HepG2 (cell line): ENCODE measurements at regions not wholly inside any gene's neighbourhood (a gene's known extent, or its start where the extent isn't known, plus 50 kb on each side); places are given as distances from the start of the nearest gene placed in this dataset.

Experiments used
- CBX1 ChIP-seq: IDR thresholded peaks from one replicate; pipeline ENCODE4 v1.6.1; 2016; ENCODE audit warnings: antibody characterized with exemption, low read depth
- CTCF ChIP-seq: sonication (generic); formaldehyde crosslinking; IDR thresholded peaks from 2 replicates; pipeline ENCODE4 v1.5.0; 2020; ENCODE audit warnings: mild to moderate bottlenecking, missing genetic modification reagents, moderate library complexity
- GLI4 ChIP-seq: sonication (generic); formaldehyde crosslinking; IDR thresholded peaks from 2 replicates; pipeline ENCODE4 v1.5.1; 2020; ENCODE audit warnings: missing genetic modification reagents, mild to moderate bottlenecking, moderate library complexity, borderline replicate concordance
- HDAC6 ChIP-seq: fragments of 200-600 bp; sonication (generic); IDR thresholded peaks from 2 replicates; pipeline ENCODE4 v1.7.0; 2017; ENCODE audit warnings: mild to moderate bottlenecking, antibody characterized with exemption, low read length, low read depth
- MAFK ChIP-seq, 2 experiments: IDR thresholded peaks in 1 of 2; conservative IDR thresholded peaks in 1 of 2; 2 replicates each; pipeline ENCODE4 v1.6.1; 2011; ENCODE audit warnings: improper control_type of control experiment in 2 of 2, low read length in 2 of 2
- RBFOX2 ChIP-seq: fragments of 200-400 bp; formaldehyde crosslinking; IDR thresholded peaks from 2 replicates; pipeline ENCODE4 v1.6.1; 2017; ENCODE audit warnings: low read depth, mild to moderate bottlenecking, low read length
- RFX5 ChIP-seq: IDR thresholded peaks from 2 replicates; pipeline ENCODE4 v1.6.1; 2011; ENCODE audit warnings: low read depth, low read length, improper control_type of control experiment
- SNAPC5 ChIP-seq: sonication (generic); formaldehyde crosslinking; IDR thresholded peaks from 2 replicates; pipeline ENCODE4 v1.8.1; 2023; ENCODE audit warnings: mild to moderate bottlenecking, missing genetic modification reagents, borderline replicate concordance
- SP2 ChIP-seq: sonication (generic); formaldehyde crosslinking; IDR thresholded peaks from 2 replicates; pipeline ENCODE4 v1.5.1; 2020; ENCODE audit warnings: mild to moderate bottlenecking, missing genetic modification reagents
- TCF7 ChIP-seq: sonication (generic); IDR thresholded peaks from 2 replicates; pipeline ENCODE4 v1.6.1; 2016; ENCODE audit warnings: antibody characterized with exemption, low read depth
- ZBTB33 ChIP-seq: sonication (generic); formaldehyde crosslinking; IDR thresholded peaks from 2 replicates; pipeline ENCODE4 v1.4.0; 2020; ENCODE audit warnings: missing genetic modification reagents
- ZNF281 ChIP-seq: sonication (generic); formaldehyde crosslinking; IDR thresholded peaks from 2 replicates; pipeline ENCODE4 v1.4.0; 2020; ENCODE audit warnings: missing genetic modification reagents, borderline replicate concordance
- ZNF674 ChIP-seq: sonication (generic); formaldehyde crosslinking; IDR thresholded peaks from 2 replicates; pipeline ENCODE4 v1.5.0; 2020; ENCODE audit warnings: low read depth, mild to moderate bottlenecking, missing genetic modification reagents

GRCh38 chr4:68751138-68751537 is 64.7 kb upstream of the UGT2B10 start:
- TF ChIP-seq ZNF281 (CRISPR knock-in tag) (no peak), CTCF (CRISPR knock-in tag) (no peak), SP2 (CRISPR knock-in tag) (no peak), ZNF674 (CRISPR knock-in tag) (no peak), HDAC6 (no peak), RBFOX2 (no peak), CBX1 (no peak), GLI4 (CRISPR knock-in tag) (no peak), MAFK (conservative IDR thresholded peaks at IDR 0.05 in 1 of 2, IDR thresholded peaks at IDR 0.05 in 1 of 2; ENCODE audit: low read length in 2 of 2) (no peak), SNAPC5 (CRISPR knock-in tag) (no peak), RFX5 (no peak), TCF7 (no peak), ZBTB33 (CRISPR knock-in tag) (no peak)
